Ovary (tissue), 7 donors: ENCODE measurements at regions not wholly inside any gene's neighbourhood (a gene's known extent, or its start where the extent isn't known, plus 50 kb on each side); places are given as distances from the start of the nearest gene placed in this dataset.

Experiments
- DNase-seq, 5 donors: peaks; one replicate each; pipeline ENCODE4 v3.0.0-alpha.2; 2019 to 2020
- H3K27ac ChIP-seq, 2 donors: fragments of 200-600 bp; one replicate each; pipeline versions ENCODE4 v1.5.1 to v1.8.0; 2019 to 2022
- H3K27me3 ChIP-seq: fragments of 200-600 bp; one replicate; pipeline ENCODE4 v1.8.0; 2022
- H3K36me3 ChIP-seq: fragments of 200-600 bp; sonication (generic); one replicate; pipeline ENCODE4 v1.5.1; 2019
- H3K4me1 ChIP-seq: one replicate; pipeline ENCODE4 v1.8.1; 2013; ENCODE audit warnings: mild to moderate bottlenecking, moderate library complexity; ENCODE audit not compliant: insufficient read depth
- H3K4me3 ChIP-seq: fragments of 200-600 bp; sonication (generic); one replicate; pipeline ENCODE4 v1.5.1; 2017
- H3K9me3 ChIP-seq, 2 donors: fragments of 200-600 bp in 1 of 2; sonication (generic) in 1 of 2; one replicate each; pipeline versions ENCODE4 v1.5.1 to v1.8.1; 2013 to 2019; ENCODE audit warnings: mild to moderate bottlenecking in 1 of 2, moderate library complexity in 1 of 2
- CTCF ChIP-seq, 3 donors: fragments of 450-650 bp in 2 of 3; fragments of 200-600 bp in 1 of 3; IDR thresholded peaks; one replicate each; pipeline versions ENCODE4 v1.5.1 to v1.8.0; 2016 to 2022; ENCODE audit warnings: antibody characterized with exemption in 3 of 3, mild to moderate bottlenecking in 1 of 3
- EP300 ChIP-seq: sonication (generic); formaldehyde crosslinking; IDR thresholded peaks from one replicate; pipeline ENCODE4 v1.6.1; 2017; ENCODE audit warnings: antibody characterized with exemption
- POLR2A ChIP-seq: fragments of 450-650 bp; IDR thresholded peaks from one replicate; pipeline ENCODE4 v1.6.1; 2017; ENCODE audit warnings: antibody characterized with exemption, mild to moderate bottlenecking, moderate library complexity
- WGBS, 3 donors: extraction: QIAGEN DNeasy Blood & Tissue Kit in 1 of 3; methylation state at CpG; one replicate each; pipeline versions ENCODE4 v1.1.5 to v1.1.7; 2013 to 2017; 5-methylcytosine and 5-hydroxymethylcytosine counted together
- intact Hi-C, 4 donors: fragments of 100-400 bp; cut with DNase I; formaldehyde crosslinking; loops; one replicate each; pipeline versions ENCODE4 v1.11.0 to v1.15.1; 2022 to 2023
- donor health status: DM: no; HTN: no; CAD: no; lungs with moderate emphysema.
- donor health status: DM: no; HTN: no; CAD: no.
- donor health status: Bipolar disorder and iron deficiency.
- donor health status: DM: no; HTN: no; CAD: no.
- donor health status: DM: yes; HTN: yes; CAD: no.

- H3K4me3 ChIP-seq, result no peak overlapping the region
- 13 to 40% (median 14%) methylated on average over 1 of the region's 1 CpG for WGBS, 3 donors
Observed at GRCh38 chr4:135274416-135274815, 1072.8 kb upstream of the PABPC4L start.

GRCh38 chr4:135269125-135269890 lies 1067.7 kb upstream of the PABPC4L start:
- Histone ChIP-seq H3K4me1 (no peaks in the 10 kb centered on the region), H3K27ac (no peak overlapping the region), H3K27me3 (no peaks in the 10 kb centered on the region), H3K36me3 (no peaks in the 10 kb centered on the region), H3K4me3 (no peak overlapping the region), H3K9me3 (no peaks in the 10 kb centered on the region)
- DNase-seq, result no peak
- TF ChIP-seq POLR2A (no peak), CTCF (IDR thresholded peaks at IDR 0.05) (no peak), EP300 (no peak)
- WGBS, 3 donors, result 89 to 93% (median 90%) methylated on average over 7 of the region's 7 CpGs
- intact Hi-C loops, result no loop called here

More at GRCh38 chr4:135274416-135274815, 1072.8 kb upstream of the PABPC4L start:
- no peak for TF ChIP-seq EP300
- TF ChIP-seq POLR2A, result no peak
- Histone ChIP-seq H3K4me1 (no peaks in the 10 kb centered on the region), H3K27me3 (no peaks in the 10 kb centered on the region), H3K27ac (no peak overlapping the region), H3K36me3 (no peaks in the 10 kb centered on the region), H3K9me3 (no peaks in the 10 kb centered on the region)
- no peak for DNase-seq
- intact Hi-C loops, result no loop called here

- H3K4me3 ChIP-seq, result no peak overlapping the region
- no peaks in the 10 kb centered on the region for H3K27me3 ChIP-seq
- WGBS, 3 donors, result 44 to 49% (median 46%) methylated on average over 3 of the region's 3 CpGs
- no peaks in the 10 kb centered on the region for H3K36me3 ChIP-seq
- no peaks in the 10 kb centered on the region for H3K9me3 ChIP-seq
- H3K4me1 ChIP-seq, result no peaks in the 10 kb centered on the region
- H3K27ac ChIP-seq, result no peak overlapping the region
- intact Hi-C loops, result no loop called here
- TF ChIP-seq EP300 (no peak), CTCF (IDR thresholded peaks at IDR 0.05) (no peak), POLR2A (no peak)
- no peak for DNase-seq
Observed at GRCh38 chr4:135268369-135268768, 1066.8 kb upstream of the PABPC4L start.

GRCh38 chr4:135267148-135267865 lies 1065.7 kb upstream of the PABPC4L start:
- WGBS, 3 donors, result 27 to 51% (median 43%) methylated on average over 13 of the region's 13 CpGs
- no peak overlapping the region for H3K4me3 ChIP-seq
- H3K27ac ChIP-seq, result no peak overlapping the region
- no peaks in the 10 kb centered on the region for H3K4me1 ChIP-seq
- TF ChIP-seq EP300 (no peak), CTCF (IDR thresholded peaks at IDR 0.05) (no peak), POLR2A (no peak)
- H3K27me3 ChIP-seq, result no peaks in the 10 kb centered on the region
- no peaks in the 10 kb centered on the region for H3K9me3 ChIP-seq
- intact Hi-C loops, result no loop called here
- no peak for DNase-seq
- no peaks in the 10 kb centered on the region for H3K36me3 ChIP-seq

- no peak for DNase-seq
- Histone ChIP-seq H3K27me3 (no peaks in the 10 kb centered on the region), H3K9me3 (no peaks in the 10 kb centered on the region), H3K27ac (no peak overlapping the region), H3K4me1 (no peaks in the 10 kb centered on the region), H3K4me3 (no peak overlapping the region), H3K36me3 (no peaks in the 10 kb centered on the region)
- no peak for TF ChIP-seq EP300
- no peak for TF ChIP-seq CTCF (IDR thresholded peaks at IDR 0.05)
- TF ChIP-seq POLR2A, result no peak
- intact Hi-C loops, result no loop called here
Observed at GRCh38 chr4:135256111-135256510, 1054.5 kb upstream of the PABPC4L start.
